ENCODE measurements at regions not wholly inside any gene's neighbourhood (a gene's known extent, or its start where the extent isn't known, plus 50 kb on each side); places are given as distances from the start of the nearest gene placed in this dataset.

DNA sequence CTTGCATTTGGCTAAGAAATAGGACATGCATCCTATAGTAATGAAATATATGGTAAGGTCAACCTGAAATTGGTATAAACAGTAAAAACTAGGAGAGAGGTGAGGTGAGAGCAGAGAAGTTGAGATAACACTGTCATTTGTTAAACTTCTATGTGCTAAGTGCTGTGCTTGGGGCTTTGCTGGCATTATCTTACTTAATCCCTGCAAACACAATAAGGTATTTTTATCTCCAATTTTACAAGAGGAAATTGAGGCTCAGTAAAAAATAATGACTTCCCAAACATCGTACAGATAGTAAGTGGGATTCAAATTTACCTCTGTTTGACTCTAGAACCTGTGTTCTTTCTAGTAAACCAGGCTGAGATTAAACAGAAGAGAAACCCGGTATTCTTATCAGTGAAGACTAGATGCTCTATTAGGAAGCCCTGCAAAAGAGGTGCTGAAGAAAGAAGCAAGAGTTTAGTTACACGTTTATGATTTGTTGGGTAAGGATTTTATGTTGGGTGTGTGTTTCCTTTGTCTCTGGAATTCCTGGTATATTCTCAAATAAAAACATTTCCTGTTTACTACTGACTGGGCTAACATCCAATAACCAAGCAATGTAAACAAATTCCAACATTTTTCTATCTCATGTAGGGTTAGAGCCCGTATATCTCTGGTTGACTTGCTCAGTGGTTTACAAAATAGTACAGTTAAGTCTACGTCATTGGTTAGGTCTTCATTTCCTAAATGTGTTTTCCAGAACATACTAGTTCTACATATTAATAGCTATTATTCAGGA is 137.3 kb upstream of the FNDC3A start:
- H3K79me2 ChIP-seq (ENCODE audit: control insufficient read depth in 1 of 2, insufficient read depth in 2 of 2, low read length in 2 of 2): no peaks in the 10 kb centered on the region
- H4K20me1 ChIP-seq (replicated peaks in 1 of 2; ENCODE audit: control insufficient read depth in 1 of 2, insufficient read depth in 2 of 2, low read length in 2 of 2): no peaks in the 10 kb centered on the region
- FAIRE-seq (no peak), DNase-seq (ENCODE audit: low read depth in 1 of 2, low spot score in 2 of 2) (no peak)
- TF ChIP-seq TCF12 (IDR thresholded peaks at IDR 0.05; ENCODE audit: low read depth, low read length) (no peak), MAFK (IDR thresholded peaks at IDR 0.05; ENCODE audit: low read depth, low read length) (no peak), TAF1 (IDR thresholded peaks at IDR 0.05; ENCODE audit: low read depth, low read length) (no peak), SP4 (IDR thresholded peaks at IDR 0.05; ENCODE audit: low read length) (no peak), HDAC6 (IDR thresholded peaks at IDR 0.05; ENCODE audit: low read depth, low read length) (no peak)
- no peak overlapping the region for H4K8ac ChIP-seq (ENCODE audit: extremely low read depth, insufficient read depth, low read length)
- CTCF ChIA-PET (ENCODE audit: partially characterized antibody): no interaction called here
- H4K5ac ChIP-seq (ENCODE audit: insufficient read length, low read depth, low read length): no peak overlapping the region
- no peaks in the 10 kb centered on the region for H3K4me1 ChIP-seq (replicated peaks in 1 of 4; ENCODE audit: control insufficient read depth in 3 of 4, insufficient read depth in 4 of 4, low read length in 3 of 4)
- no peaks in the 10 kb centered on the region for H3K23me2 ChIP-seq (ENCODE audit: low read depth, low read length)
- no peak overlapping the region for H2BK15ac ChIP-seq (ENCODE audit: low read length)
- H3K36me3 ChIP-seq (ENCODE audit: control insufficient read depth in 2 of 4, insufficient read depth in 4 of 4, low read length in 3 of 4): no peaks in the 10 kb centered on the region; a peak in 1 of 8 replicates
- H3K18ac ChIP-seq (ENCODE audit: extremely low read depth, low read length): no peak overlapping the region
- H3K79me1 ChIP-seq (ENCODE audit: low read depth, low read length): no peaks in the 10 kb centered on the region
- H3K4me2 ChIP-seq (ENCODE audit: insufficient read depth in 1 of 2, low read depth in 2 of 2, low read length in 2 of 2): no peak overlapping the region
- no peak overlapping the region for H2BK120ac ChIP-seq (replicated peaks; ENCODE audit: low read depth, low read length)
- H2AFZ ChIP-seq (ENCODE audit: low read length): no peak overlapping the region
- no peak overlapping the region for H3K56ac ChIP-seq (replicated peaks; ENCODE audit: insufficient read length, low read depth, low read length)
- no peak overlapping the region for H3K27ac ChIP-seq (ENCODE audit: low read depth, low read length)
- H2BK12ac ChIP-seq (ENCODE audit: low read depth, low read length): no peak overlapping the region
- H3K23ac ChIP-seq (ENCODE audit: insufficient read length): no peak overlapping the region
- H3K4ac ChIP-seq (replicated peaks; ENCODE audit: insufficient read length, low read depth, low read length): no peak overlapping the region
- no peak overlapping the region for H3K9ac ChIP-seq (replicated peaks in 1 of 4; ENCODE audit: extremely low read depth in 1 of 4, low read depth in 3 of 4, low read length in 3 of 4)
- no peak overlapping the region for H3K4me3 ChIP-seq (ENCODE audit: extremely low read depth in 1 of 4, insufficient read depth in 2 of 4, low read depth in 3 of 4, low read length in 4 of 4)
- H3K14ac ChIP-seq (ENCODE audit: insufficient read length): no peak overlapping the region
- POLR2A ChIA-PET (ENCODE audit: partially characterized antibody): no interaction called here
- H3K27me3 ChIP-seq (replicated peaks in 1 of 4; ENCODE audit: control insufficient read depth in 3 of 4, extremely low read depth in 1 of 4, insufficient read depth in 3 of 4, low read length in 3 of 4): no peaks in the 10 kb centered on the region
- no peaks in the 10 kb centered on the region for H3K9me3 ChIP-seq (ENCODE audit: insufficient read depth in 2 of 2, low read depth in 1 of 2, low read length in 1 of 2)
- no peak overlapping the region for H4K91ac ChIP-seq (replicated peaks; ENCODE audit: insufficient read length, low read length)
- no peak overlapping the region for H2BK5ac ChIP-seq (ENCODE audit: low read depth, low read length)
- H2BK20ac ChIP-seq (ENCODE audit: low read length): no peak overlapping the region
- WGBS, 2 experiments (ENCODE audit: extremely low coverage in 1 of 2, insufficient coverage in 1 of 2, insufficient read length in 1 of 2, insufficient replicate concordance in 2 of 2, low coverage in 1 of 2, low lambda C conversion rate in 2 of 2, missing lambda C conversion rate in 1 of 2): 89% methylated on average over 5 of the region's 5 CpGs; no CpG with 5 or more reads in 1 of the 2 experiments
- no peak overlapping the region for H2AK5ac ChIP-seq (ENCODE audit: low read depth, low read length)
